ENCODE measurements at regions not wholly inside any gene's neighbourhood (a gene's known extent, or its start where the extent isn't known, plus 50 kb on each side); places are given as distances from the start of the nearest gene placed in this dataset.
A peak's percentile ranks its signal among the peaks of the same experiment; 100 is the strongest.
"Not testable (repeated sequence)": the region's sequence is repeated elsewhere in the genome, so short reads cannot be mapped to it uniquely, and the experiment has no call there.

DNA sequence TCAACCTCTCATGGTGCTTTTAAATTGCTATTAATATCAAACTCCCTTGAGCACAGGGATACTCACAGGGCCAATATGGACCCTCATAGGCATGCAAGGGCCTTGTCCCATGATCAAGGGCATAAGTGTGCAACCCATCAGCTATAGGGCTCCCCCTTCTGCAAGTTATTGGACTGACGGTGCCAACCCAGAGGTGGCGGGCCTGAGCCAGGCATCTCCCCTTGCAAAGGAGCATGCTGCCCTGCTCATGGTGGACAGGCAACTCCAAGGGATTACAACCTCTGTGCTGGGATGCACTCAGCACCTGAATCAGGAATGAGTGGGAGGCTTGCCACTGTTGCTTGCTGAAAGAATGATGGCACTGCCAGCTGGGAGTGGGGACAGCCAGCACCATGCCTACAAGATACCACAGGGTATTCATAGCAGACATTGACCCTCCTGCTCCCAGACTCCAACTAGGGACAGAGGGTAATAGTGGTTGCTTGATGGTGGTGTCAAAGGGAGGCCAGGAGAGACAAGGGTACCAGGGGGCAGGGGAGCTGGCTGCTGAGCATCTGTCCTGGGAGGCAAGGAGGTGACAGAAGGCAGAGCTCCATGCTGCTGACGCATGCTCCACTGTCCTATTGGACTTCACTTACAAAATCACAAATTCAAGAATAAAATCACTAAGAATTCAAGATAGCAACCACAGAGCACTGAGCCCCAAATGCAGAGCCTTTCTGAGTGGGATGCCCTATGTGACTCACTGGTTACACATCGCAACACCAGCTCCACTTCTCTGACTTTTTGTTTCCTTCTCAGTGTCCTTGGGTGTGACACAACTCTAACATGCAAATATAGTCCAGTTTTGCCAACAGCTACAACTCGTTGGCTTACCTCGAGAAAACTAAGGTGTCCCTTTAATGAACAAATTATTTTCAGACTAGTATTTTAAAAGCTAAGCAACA lies 157.1 kb upstream of the CCDC150 start:
- DNase-seq (ENCODE audit: low spot score) = peak; percentile 23

DNA sequence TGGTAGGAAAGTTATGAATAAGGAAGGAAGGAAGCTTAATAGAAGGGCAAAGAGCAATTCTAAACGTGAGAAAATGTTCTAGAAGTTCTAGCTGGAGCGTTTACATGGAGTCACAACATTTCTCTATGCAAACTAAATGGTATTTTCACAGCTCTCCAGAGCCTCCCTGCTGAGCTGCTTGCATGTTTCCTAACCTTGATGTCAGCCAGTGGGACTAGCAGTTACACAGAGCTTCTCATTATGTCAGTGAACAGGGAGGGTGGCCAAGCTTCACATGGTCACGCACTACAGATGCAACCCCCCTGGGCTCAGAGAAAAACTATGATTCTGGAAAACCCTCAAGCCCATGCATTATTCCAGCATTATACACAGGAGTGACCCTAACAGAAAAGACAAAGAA lies 153.4 kb upstream of the CCDC150 start:
- DNase-seq (ENCODE audit: low spot score) = no peak

DNA sequence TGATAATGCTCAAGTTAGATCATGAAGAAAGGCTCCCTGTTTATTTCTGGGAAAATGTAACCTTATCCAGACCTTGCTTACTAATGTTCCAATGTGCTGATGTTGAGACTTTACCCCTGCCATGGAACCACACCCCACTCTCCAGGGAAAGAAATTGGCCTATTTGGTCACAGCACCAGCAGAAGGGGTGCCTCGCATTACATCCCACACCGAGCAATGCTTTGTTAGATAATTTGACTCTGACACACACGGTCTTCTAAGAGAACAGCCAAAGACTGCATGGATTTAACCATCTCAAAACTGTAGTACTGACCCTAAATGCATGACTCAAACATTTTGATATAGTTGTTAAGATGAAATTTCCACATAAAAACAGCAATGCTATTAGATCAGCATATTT lies 152.1 kb upstream of the CCDC150 start:
- no peak for DNase-seq (ENCODE audit: low spot score)

DNA sequence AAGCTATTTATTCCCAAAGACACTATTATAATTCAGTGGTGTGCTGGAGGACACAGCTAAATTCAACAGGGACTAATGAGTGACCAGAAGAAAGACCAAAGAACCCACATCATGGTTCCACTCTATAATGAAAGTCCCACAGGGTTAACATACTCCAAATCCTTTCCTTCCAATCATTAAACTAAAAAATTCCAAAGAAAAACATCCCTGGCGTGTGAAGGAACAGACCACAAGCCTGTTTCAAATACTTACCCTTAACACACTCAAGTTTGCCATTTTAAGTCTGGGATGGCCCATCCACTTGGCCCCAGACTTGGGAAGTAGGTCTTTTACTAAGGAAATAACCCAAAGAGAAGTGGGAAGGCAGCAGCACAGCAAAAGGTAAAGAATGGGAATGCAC lies 150.1 kb upstream of the CCDC150 start:
- DNase-seq (ENCODE audit: low spot score) = no peak

DNA sequence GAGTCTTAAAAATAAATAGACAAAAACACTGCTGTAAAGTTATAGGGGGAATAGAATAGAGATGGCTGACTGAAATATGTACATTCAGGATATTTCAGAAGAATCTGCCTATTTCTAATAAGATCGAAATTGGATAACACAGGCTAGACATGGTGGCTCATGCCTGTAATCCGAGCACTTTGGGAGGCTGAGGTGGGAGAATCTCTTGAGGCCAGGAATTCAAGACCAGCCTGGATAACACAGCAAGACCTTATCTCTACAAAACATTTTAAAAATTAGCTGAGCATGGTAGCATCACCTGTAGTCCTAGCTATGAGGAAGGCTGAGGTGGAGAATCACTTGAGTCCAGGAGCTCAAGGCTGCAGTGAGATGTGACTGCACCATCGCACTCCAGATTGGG lies 146.6 kb upstream of the CCDC150 start:
- DNase-seq (ENCODE audit: low spot score) = no peak

DNA sequence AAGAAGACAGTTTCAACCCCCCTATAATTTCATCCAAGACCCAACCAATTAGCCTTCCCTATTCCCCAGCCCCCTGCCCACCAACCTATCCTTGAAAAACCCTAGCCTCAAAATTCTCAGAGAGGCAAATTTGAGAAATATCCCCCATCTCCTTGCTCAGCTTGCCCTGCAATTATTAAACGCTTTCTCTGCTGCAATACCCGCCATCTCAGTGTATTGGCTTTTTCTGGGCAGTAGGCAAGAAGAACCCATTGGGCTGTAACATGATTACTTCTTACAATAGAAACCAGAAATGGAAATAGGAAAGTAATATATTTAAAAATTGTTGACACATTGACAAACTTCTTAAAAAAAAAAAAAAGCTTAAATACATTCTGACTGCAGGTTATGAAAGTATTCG lies 140.6 kb upstream of the CCDC150 start:
- DNase-seq (ENCODE audit: low spot score) = no peak

DNA sequence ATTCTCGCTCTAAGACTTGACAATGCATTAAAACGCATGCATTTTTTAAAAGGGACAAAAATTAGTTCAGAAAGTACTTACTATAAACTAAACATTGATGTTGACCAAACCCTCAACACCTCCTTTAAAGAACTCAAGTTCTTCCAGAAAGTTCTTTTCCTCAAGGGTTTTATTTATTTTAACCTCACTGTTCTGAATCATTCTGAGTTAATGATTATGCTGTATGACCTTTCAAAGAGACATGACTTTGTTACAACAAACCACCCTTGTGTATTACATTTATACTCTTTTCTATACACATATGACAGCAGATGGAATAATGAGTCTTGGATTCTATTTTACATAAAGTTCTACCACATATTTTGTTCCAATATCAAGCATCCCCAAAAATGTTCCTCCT lies 139.8 kb upstream of the CCDC150 start:
- DNase-seq (ENCODE audit: low spot score) = no peak

DNA sequence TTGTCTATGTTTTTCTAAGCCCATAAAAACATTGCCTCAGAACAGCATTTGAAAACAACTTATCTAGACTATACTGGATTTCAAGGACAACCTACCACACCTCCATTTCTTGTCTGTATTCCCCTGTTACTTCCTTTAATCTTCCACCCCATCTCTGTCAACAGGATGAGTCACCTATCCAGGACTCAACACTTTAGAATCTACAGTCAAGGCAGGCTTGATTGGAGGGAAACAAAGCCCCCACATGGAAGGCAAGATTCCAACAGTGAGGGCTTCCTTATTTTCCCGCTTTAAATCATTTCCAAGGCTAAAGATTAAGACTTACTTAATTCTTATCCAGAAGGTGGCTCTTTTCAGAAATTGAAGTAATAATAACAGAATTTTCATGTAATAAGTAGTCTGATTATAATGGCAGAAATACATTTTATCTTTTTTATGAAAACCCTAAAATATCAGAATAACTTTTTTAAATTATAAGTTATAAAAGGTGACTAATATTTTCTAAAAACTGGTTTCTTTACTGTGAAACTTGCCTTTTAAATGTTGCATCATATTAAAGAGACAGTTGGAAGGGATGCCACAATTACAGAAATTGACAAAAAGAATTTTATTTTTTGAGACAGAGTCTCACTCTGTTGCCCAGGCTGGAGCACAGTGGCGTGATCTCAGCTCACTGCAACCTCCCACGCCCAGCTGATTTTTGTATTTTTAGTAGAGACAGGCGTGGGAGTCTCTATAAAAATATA lies 138.7 kb upstream of the CCDC150 start:
- peak; percentile 26 for DNase-seq (ENCODE audit: low spot score)

DNA sequence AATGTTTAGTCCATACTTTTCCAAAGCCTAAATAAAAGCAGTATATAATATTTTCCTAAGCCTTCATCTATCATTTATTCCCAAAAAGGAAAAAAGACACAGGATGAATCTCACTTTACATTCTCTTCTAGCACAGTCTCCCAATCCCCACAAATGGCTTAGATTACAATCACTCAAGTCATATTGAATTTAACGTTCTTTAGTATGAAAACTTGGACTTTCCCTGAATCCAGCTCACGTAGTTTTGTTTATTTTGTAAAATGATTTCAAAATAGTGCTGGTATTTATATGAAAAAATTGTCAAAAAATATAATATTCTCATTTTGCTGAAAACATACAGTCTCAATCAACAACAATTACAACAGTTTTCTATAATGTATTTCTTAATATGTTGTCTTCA lies 137.7 kb upstream of the CCDC150 start:
- no peak for DNase-seq (ENCODE audit: low spot score)

DNA sequence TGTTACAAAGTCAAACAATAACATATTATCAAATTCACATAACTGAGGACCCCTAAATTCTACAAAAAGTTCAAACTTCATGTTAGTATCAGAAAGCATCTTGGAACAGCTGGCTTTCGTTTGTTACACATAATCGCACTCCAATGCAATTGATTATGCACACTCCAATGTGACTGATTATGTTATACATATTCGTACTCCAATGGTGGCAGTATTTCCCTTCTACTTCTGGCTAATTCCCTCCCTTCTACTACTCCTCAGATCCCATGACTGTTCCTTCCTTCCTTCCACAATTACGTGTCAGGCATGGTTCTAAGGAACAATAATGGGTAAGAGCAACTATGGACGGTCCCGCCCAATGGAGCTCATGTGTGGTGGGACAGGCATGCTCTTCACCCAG lies 137.1 kb upstream of the CCDC150 start:
- no peak for DNase-seq (ENCODE audit: low spot score)

DNA sequence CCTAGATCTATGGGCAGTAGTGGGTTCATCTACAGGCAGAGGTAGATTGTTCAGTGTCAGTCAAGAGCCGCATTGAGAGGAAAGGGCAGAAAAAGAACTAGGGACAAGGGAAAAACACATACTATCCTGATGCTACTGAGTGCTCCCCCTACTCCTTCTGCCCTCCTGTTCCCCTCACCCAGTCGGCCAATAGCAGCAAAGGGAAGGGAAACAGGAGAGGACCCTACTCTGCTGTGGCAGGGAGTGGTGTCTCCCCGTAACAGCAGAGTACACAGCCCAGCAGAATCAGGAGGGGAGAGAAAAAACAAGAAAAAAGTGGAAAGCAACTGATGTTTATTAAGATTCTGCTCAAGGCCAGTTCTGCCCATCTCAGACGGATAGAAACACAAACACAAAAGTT lies 136.1 kb upstream of the CCDC150 start:
- no peak for DNase-seq (ENCODE audit: low spot score)

DNA sequence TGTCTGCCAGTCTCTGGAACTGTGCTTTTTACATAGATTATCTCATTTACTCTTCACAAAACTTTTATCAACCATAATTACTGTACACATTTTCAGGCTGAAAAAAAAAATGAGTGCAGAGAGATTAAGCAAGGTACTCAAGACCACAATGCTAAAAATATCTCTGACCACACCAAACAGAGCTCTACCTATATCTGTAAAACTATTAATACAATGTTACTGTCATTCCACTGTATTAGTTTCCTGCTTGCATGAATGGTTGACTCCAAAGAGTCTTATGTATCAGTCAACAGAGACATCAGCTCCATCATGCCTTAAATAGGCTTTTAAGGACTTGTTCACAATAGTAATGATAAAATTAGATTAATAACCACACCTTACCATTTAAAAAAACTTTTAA lies 134.7 kb upstream of the CCDC150 start:
- no peak for DNase-seq (ENCODE audit: low spot score)

DNA sequence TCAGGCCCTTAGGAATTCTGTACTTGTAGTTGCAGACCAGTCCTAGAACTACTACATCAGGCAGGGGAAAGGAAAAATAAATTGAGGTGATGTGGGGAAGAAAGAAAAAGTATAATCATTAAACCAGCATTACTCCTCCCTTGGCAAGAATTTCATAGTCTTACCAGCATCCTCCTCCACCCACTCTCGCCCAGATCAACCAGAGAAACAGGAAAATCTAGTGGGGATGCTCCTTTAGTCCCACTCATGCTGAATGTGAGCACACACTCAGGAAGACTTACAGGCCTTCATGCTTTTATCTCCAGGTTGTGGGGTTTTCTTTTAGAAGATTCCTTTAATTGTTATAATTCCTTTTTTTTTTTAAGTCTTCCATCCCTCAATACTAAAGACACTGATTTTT lies 129.3 kb upstream of the CCDC150 start:
- no peak for DNase-seq (ENCODE audit: low spot score)

DNA sequence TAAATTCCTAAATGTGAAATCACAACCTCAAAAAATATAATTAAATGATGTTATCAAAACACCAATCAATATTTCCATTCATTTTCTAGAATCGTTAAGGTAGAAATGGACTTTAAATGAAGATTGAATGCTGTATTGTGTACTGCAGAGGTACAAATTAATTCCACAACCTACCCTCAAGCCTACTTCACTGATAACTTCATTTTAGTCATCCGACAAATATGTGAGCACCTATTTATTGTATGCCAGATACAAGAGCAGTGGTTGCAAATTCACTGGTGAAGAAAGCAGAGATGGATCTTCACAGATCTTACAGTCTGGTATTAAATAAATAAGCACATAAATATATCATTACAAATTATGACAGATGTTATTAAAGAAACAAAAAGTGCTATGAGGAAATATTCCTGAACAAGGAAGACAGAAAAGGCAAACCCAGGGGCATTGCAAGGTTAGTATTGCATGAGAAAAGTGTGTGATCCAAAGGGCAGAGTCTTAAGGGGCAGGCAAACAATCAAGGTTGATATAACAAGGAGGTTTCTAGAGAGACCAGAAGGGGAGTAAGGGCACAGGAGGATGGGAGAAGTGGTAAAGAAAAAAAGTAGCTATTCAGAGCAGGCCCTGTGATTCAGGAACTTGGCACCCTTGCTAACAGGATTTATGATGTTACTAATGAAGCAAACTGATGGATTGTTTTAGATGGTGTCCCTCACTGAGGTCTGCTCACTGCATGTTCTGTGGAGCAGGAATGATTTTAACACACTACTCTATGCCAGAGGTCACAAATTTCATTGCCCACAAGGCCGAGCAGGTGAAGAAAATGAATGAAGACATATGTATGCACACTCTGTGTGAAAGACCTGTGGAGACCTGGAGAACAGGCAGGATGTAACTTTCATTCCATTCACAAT lies 128.0 kb upstream of the CCDC150 start:
- DNase-seq (ENCODE audit: low spot score) = no peak

DNA sequence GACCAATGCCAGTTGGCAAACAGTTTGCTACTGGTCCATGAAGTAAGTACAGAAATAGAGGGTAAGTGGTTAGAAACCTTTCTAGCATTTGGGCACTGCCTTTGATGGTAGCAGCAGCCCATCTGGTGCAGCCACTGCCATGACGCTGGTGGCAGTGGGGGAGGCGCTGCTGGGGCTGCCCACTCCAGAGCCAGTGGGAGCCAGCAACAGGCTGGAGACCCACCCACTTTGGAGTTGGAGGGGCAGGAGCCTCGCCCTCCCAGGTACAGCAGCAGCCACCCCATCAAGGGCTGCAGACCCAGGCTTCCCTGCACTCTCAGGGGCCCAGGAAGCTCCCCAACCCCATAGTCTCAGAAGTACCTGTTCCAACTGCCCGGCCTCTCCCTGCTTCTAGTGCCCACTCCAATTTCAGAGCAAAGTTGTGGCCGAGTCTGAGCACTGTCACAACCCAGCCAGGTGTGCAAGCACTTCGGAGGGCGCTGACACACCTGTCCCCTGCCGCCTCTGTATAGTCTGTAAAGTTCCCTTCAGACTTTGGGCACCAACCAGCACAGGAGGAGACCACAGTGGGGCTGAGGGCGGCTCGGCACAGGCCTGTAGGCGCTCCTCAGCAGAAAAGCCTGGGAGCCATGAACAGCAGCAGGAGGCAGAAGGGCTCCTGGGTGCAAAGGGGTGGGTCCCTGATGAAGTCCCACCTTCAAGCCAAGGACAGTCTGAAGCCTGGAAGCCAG lies 125.6 kb upstream of the CCDC150 start:
- DNase-seq (ENCODE audit: low spot score) = no peak

DNA sequence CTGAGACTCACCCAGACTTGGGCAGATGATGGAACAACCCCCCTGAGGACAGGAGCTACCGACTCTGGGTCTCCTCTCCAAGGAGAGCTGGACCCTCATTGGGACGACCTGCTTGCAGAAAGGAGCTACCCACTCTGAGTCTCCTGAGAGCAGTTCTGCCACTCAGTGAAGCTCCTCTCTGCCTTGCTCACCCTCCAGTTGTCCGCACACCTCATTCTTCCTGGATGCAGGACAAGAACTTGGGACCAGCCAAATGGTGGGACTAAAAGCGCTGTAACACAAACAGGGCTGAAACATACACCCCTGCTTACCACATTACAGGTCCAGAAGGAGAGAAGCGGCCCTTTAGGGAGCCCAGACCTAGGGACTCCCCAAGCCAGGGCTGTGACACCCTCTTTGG lies 124.9 kb upstream of the CCDC150 start:
- no peak for DNase-seq (ENCODE audit: low spot score)

DNA sequence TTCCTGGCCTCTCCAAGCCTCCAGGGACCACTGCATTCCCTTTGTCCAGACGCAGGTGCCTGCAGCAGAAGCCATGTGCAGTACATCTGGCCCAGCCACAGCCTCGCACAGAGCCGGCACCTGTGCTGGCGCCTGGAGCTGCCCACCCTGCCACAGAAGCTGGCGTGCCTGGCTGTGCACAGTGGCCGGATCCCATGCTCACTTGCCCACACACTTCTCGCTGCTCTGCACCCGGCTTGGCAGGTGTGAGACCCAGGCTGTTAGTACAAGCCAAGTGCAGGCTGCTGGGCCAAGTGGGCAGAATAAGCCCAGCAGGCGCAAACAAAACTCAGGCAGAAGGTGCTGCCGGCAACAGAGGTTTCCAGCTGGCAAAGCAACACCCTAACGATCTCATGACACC lies 124.5 kb upstream of the CCDC150 start:
- DNase-seq (ENCODE audit: low spot score) = no peak

DNA sequence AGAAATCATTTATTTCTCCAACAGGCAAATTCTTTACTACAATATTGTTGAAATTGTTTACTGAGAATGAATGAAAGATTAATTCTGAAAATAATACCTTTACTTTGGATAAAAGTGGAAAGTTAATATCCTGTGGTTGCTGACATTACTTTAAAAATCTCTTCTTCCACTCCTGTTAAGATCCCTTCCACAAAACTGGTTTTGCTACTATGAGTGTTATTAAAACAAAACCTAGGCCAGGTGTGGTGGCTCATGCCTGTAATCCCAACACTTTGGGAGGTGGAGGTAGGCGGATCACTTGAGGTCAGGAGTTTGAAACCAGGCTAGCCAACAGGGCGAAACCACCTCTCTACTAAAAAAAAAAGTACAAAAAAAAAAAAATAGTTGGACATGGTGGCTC lies 123.9 kb upstream of the CCDC150 start:
- no peak for DNase-seq (ENCODE audit: low spot score)

DNA sequence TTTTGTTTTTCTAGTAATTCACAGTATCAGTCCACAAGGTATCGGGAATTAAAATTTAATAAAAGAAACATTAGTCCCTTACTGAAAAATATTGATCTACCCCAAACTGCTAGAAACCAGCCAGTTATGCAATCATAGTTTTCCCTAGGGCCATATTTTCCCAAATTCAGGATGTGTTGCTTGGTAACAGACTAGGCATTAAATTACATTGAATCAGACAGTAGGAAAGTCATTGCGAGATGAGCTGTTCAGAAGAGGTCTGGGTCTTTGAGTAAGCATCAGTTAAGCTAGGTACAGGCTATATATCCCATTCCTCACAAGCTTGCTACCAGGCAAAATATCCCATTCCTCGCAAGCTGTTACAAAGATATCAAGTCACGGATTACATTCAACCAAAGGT lies 123.0 kb upstream of the CCDC150 start:
- DNase-seq (ENCODE audit: low spot score) = no peak

DNA sequence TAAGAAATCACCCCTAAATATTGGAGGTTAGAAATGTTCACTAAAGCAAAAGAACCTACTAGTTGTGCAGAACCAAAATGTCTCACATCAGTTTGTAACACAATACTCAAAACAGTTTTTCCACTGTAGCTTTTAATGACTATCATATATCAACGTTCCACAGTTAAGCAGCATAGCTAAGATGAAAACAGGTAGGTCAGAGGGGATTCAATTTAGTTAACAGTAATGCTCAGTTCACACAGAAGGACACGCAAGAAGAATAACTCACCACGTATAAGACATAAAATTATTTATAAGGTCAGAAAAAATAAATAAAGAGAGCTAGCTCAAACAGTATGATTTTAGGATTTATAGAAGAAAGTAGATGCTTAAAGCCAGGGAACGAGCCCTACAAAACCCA lies 118.9 kb upstream of the CCDC150 start:
- no peak for DNase-seq (ENCODE audit: low spot score)

DNA sequence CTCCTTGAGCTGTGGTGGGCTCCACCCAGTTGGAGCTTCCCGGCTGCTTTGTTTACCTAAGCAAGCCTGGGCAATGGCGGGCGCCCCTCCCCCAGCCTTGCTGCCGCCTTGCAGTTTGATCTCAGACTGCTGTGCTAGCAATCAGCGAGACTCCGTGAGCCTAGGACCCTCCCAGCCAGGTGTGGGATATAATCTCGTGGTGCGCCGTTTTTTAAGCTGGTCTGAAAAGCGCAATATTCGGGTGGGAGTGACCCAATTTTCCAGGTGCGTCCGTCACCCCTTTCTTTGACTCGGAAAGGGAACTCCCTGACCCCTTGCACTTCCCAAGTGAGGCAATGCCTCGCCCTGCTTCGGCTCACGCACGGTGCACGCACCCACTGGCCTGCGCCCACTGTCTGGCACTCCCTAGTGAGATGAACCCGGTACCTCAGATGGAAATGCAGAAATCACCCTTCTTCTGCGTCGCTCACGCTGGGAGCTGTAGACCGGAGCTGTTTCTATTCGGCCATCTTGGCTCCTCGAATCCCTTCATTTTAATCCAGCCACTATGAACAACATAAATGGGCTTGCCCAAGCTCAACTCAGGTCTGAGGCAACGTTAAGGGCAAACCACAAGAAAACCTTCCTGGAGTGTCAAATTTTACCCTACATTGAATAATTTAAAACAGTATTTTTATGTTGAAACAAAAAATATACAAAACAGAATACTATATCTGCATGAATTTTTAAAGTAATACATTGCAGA lies 112.4 kb upstream of the CCDC150 start:
- not testable (repeated sequence) for DNase-seq (ENCODE audit: low spot score)

All from A172 (cell line).